ENCODE measurements at regions not wholly inside any gene's neighbourhood (a gene's known extent, or its start where the extent isn't known, plus 50 kb on each side); places are given as distances from the start of the nearest gene placed in this dataset.

DNA sequence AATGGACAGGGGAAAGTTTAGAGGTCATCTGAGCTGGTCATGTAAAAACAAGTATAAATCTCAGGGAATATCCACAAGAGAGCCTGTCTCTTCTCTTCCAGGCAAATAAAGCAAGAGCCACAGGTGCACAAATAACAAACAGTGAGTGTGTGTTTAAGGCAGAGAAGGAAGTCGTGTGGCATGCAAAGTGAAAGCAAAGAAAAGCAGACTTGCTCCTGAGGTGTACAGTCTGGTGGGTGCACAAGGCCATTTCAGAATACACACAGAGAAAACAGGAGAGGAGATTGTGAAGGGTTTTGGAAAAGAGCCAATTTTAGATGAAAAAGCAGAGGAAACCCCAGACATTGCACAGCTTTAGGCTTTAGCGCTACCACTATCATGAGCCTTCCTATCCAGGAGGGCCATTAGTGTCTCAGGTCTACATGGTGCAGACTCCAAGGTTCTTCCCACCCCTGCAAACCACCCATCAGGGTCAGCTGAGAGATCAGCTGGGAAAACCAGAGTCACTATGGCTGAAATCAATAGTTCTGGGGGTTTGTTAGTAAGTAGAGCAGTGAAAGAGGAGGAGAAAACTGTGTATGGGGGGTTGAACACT lies 355.8 kb downstream of the KLHL4 start:
- TF ChIP-seq, protein P1, sequence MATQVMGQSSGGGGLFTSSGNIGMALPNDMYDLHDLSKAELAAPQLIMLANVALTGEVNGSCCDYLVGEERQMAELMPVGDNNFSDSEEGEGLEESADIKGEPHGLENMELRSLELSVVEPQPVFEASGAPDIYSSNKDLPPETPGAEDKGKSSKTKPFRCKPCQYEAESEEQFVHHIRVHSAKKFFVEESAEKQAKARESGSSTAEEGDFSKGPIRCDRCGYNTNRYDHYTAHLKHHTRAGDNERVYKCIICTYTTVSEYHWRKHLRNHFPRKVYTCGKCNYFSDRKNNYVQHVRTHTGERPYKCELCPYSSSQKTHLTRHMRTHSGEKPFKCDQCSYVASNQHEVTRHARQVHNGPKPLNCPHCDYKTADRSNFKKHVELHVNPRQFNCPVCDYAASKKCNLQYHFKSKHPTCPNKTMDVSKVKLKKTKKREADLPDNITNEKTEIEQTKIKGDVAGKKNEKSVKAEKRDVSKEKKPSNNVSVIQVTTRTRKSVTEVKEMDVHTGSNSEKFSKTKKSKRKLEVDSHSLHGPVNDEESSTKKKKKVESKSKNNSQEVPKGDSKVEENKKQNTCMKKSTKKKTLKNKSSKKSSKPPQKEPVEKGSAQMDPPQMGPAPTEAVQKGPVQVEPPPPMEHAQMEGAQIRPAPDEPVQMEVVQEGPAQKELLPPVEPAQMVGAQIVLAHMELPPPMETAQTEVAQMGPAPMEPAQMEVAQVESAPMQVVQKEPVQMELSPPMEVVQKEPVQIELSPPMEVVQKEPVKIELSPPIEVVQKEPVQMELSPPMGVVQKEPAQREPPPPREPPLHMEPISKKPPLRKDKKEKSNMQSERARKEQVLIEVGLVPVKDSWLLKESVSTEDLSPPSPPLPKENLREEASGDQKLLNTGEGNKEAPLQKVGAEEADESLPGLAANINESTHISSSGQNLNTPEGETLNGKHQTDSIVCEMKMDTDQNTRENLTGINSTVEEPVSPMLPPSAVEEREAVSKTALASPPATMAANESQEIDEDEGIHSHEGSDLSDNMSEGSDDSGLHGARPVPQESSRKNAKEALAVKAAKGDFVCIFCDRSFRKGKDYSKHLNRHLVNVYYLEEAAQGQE (IDR thresholded peaks at IDR 0.05; ENCODE audit: insufficient read depth in 1 of 2, low read depth in 2 of 2, low read length in 1 of 2): no peak
- TF ChIP-seq, protein P2, sequence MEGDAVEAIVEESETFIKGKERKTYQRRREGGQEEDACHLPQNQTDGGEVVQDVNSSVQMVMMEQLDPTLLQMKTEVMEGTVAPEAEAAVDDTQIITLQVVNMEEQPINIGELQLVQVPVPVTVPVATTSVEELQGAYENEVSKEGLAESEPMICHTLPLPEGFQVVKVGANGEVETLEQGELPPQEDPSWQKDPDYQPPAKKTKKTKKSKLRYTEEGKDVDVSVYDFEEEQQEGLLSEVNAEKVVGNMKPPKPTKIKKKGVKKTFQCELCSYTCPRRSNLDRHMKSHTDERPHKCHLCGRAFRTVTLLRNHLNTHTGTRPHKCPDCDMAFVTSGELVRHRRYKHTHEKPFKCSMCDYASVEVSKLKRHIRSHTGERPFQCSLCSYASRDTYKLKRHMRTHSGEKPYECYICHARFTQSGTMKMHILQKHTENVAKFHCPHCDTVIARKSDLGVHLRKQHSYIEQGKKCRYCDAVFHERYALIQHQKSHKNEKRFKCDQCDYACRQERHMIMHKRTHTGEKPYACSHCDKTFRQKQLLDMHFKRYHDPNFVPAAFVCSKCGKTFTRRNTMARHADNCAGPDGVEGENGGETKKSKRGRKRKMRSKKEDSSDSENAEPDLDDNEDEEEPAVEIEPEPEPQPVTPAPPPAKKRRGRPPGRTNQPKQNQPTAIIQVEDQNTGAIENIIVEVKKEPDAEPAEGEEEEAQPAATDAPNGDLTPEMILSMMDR (IDR thresholded peaks at IDR 0.05): no peak
- TF ChIP-seq TCF7L2 (IDR thresholded peaks at IDR 0.05; ENCODE audit: low read depth, low read length) (no peak), POLR2AphosphoS5 (IDR thresholded peaks at IDR 0.05; ENCODE audit: low read depth, low read length) (no peak), SIN3A (IDR thresholded peaks at IDR 0.05; ENCODE audit: borderline replicate concordance, insufficient read depth, low read depth, low read length) (no peak)

All from Panc1 (cell line).